ENCODE measurements at regions not wholly inside any gene's neighbourhood (a gene's known extent, or its start where the extent isn't known, plus 50 kb on each side); places are given as distances from the start of the nearest gene placed in this dataset.

- Histone ChIP-seq H3K79me1 (ENCODE audit: low read depth, low read length) (no peaks in the 10 kb centered on the region), H4K8ac (ENCODE audit: extremely low read depth, insufficient read depth, low read length) (no peak overlapping the region), H3K27me3 (replicated peaks in 1 of 4; ENCODE audit: control insufficient read depth in 3 of 4, extremely low read depth in 1 of 4, insufficient read depth in 3 of 4, low read length in 3 of 4) (no peaks in the 10 kb centered on the region), H2BK20ac (ENCODE audit: low read length) (no peak overlapping the region), H3K36me3 (ENCODE audit: control insufficient read depth in 2 of 4, insufficient read depth in 4 of 4, low read length in 3 of 4) (no peaks in the 10 kb centered on the region), H3K79me2 (ENCODE audit: control insufficient read depth in 1 of 2, insufficient read depth in 2 of 2, low read length in 2 of 2) (no peaks in the 10 kb centered on the region), H3K23ac (ENCODE audit: insufficient read length) (no peak overlapping the region), H4K91ac (replicated peaks; ENCODE audit: insufficient read length, low read length) (no peak overlapping the region), H3K27ac (ENCODE audit: low read depth, low read length) (no peak overlapping the region), H2AFZ (ENCODE audit: low read length) (no peak overlapping the region), H4K5ac (ENCODE audit: insufficient read length, low read depth, low read length) (no peak overlapping the region), H3K9me3 (ENCODE audit: insufficient read depth in 2 of 2, low read depth in 1 of 2, low read length in 1 of 2) (no peaks in the 10 kb centered on the region), H3K18ac (ENCODE audit: extremely low read depth, low read length) (no peak overlapping the region), H2BK15ac (ENCODE audit: low read length) (no peak overlapping the region), H2BK5ac (ENCODE audit: low read depth, low read length) (no peak overlapping the region), H3K4me1 (replicated peaks in 1 of 4; ENCODE audit: control insufficient read depth in 3 of 4, insufficient read depth in 4 of 4, low read length in 3 of 4) (no peaks in the 10 kb centered on the region), H4K20me1 (replicated peaks in 1 of 2; ENCODE audit: control insufficient read depth in 1 of 2, insufficient read depth in 2 of 2, low read length in 2 of 2) (no peaks in the 10 kb centered on the region), H3K9ac (replicated peaks in 1 of 4; ENCODE audit: extremely low read depth in 1 of 4, low read depth in 3 of 4, low read length in 3 of 4) (no peak overlapping the region), H3K14ac (ENCODE audit: insufficient read length) (no peak overlapping the region), H3K4me2 (ENCODE audit: insufficient read depth in 1 of 2, low read depth in 2 of 2, low read length in 2 of 2) (no peak overlapping the region), H3K23me2 (ENCODE audit: low read depth, low read length) (no peaks in the 10 kb centered on the region), H2BK12ac (ENCODE audit: low read depth, low read length) (no peak overlapping the region), H3K56ac (replicated peaks; ENCODE audit: insufficient read length, low read depth, low read length) (no peak overlapping the region), H3K4ac (replicated peaks; ENCODE audit: insufficient read length, low read depth, low read length) (no peak overlapping the region), H2AK5ac (ENCODE audit: low read depth, low read length) (no peak overlapping the region), H3K4me3 (ENCODE audit: extremely low read depth in 1 of 4, insufficient read depth in 2 of 4, low read depth in 3 of 4, low read length in 4 of 4) (no peak overlapping the region), H2BK120ac (replicated peaks; ENCODE audit: low read depth, low read length) (no peak overlapping the region)
- no peak for FAIRE-seq
- DNase-seq (ENCODE audit: low read depth in 1 of 2, low spot score in 2 of 2), result no peak
- POLR2A ChIA-PET (ENCODE audit: partially characterized antibody), result no interaction called here
- CTCF ChIA-PET (ENCODE audit: partially characterized antibody), result interaction anchor here (0.7 to 3.1 kb wide), 2 partner anchors 8 to 465 kb away, joined by 3 to 16 read pairs; no protein-coding TSS in a partner anchor
- 95% methylated on average over 4 of the region's 4 CpGs; no CpG with 5 or more reads in 1 of the 2 experiments for WGBS, 2 experiments (ENCODE audit: extremely low coverage in 1 of 2, insufficient coverage in 1 of 2, insufficient read length in 1 of 2, insufficient replicate concordance in 2 of 2, low coverage in 1 of 2, low lambda C conversion rate in 2 of 2, missing lambda C conversion rate in 1 of 2)
- TF ChIP-seq SP2 (IDR thresholded peaks at IDR 0.05; ENCODE audit: low read length) (no peak), SUZ12 (IDR thresholded peaks at IDR 0.05; ENCODE audit: low read length) (no peak), SP1 (IDR thresholded peaks at IDR 0.05; ENCODE audit: low read depth, low read length) (no peak), HDAC2 (IDR thresholded peaks at IDR 0.05; ENCODE audit: borderline replicate concordance in 1 of 2, low read depth in 2 of 2, low read length in 2 of 2) (no peak), EGR1 (IDR thresholded peaks at IDR 0.05; ENCODE audit: borderline replicate concordance, low read depth, low read length) (no peak), POLR2AphosphoS5 (IDR thresholded peaks at IDR 0.05; ENCODE audit: low read depth, low read length) (no peak), BCL11A (IDR thresholded peaks at IDR 0.05; ENCODE audit: low read depth in 2 of 2, low read length in 2 of 2) (no peak), POU5F1 (IDR thresholded peaks at IDR 0.05; ENCODE audit: low read depth, low read length) (no peak), KDM4A (IDR thresholded peaks at IDR 0.05; ENCODE audit: low read depth, low read length, severe bottlenecking) (no peak), RAD21 (IDR thresholded peaks at IDR 0.05 in 1 of 2, conservative IDR thresholded peaks at IDR 0.05 in 1 of 2; ENCODE audit: low read depth in 2 of 2, low read length in 2 of 2) (no peak), KDM5A (IDR thresholded peaks at IDR 0.05; ENCODE audit: low read length) (no peak), FOSL1 (IDR thresholded peaks at IDR 0.05; ENCODE audit: insufficient read depth, low read depth, low read length) (no peak), SIX5 (IDR thresholded peaks at IDR 0.05; ENCODE audit: low read depth, low read length) (no peak), CHD2 (IDR thresholded peaks at IDR 0.05; ENCODE audit: low read length) (no peak)
- TF ChIP-seq, protein P1, sequence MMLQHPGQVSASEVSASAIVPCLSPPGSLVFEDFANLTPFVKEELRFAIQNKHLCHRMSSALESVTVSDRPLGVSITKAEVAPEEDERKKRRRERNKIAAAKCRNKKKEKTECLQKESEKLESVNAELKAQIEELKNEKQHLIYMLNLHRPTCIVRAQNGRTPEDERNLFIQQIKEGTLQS (IDR thresholded peaks at IDR 0.05; ENCODE audit: insufficient read depth, low read depth, low read length), result no peak
Observed at GRCh38 chr2:102967451-102967850, 205.6 kb downstream of the TMEM182 start.
